OCI-LY7 (cell line): ENCODE measurements at regions not wholly inside any gene's neighbourhood (a gene's known extent, or its start where the extent isn't known, plus 50 kb on each side); places are given as distances from the start of the nearest gene placed in this dataset.

Source experiments
- BruUV-seq: library from RNA; stranded (reverse); fragments of 400-500 nt; replicated peaks from 2 replicates; lab custom pipeline; 2021; lab: Mats Ljungman, UMichigan
- CTCF ChIA-PET: fragments of 300-600 bp; sonication (Branson Sonifier 250); formaldehyde crosslinking; loops from one replicate; lab custom pipeline; 2022; ENCODE audit warnings: antibody characterized with exemption; ENCODE audit not compliant: unreplicated experiment; lab: Charles Lee
- POLR2A ChIA-PET: fragments of 300-600 bp; sonication (Branson Sonifier 250); formaldehyde crosslinking; loops from one replicate; lab custom pipeline; 2022; ENCODE audit warnings: antibody characterized with exemption; lab: Charles Lee
- DNase-seq: peaks from one replicate; pipeline ENCODE4 v3.0.0-alpha.2; 2015; ENCODE audit warnings: low spot score
- H2AFZ ChIP-seq: fragments of 200-600 bp; sonication (generic), shearing (Covaris generic); 2 replicates; pipeline ENCODE4 v1.6.1; 2014; ENCODE audit warnings: mild to moderate bottlenecking, antibody characterized with exemption, low read length, moderate library complexity
- H3K27ac ChIP-seq: fragments of 200-600 bp; sonication (generic); 2 replicates; pipeline ENCODE4 v1.5.1; 2014; ENCODE audit warnings: mixed run types, low read depth, mild to moderate bottlenecking, moderate library complexity, low read length, inconsistent platforms; ENCODE audit not compliant: poor library complexity, severe bottlenecking
- H3K36me3 ChIP-seq: fragments of 200-600 bp; sonication (generic); 2 replicates; pipeline ENCODE4 v1.6.1; 2014; ENCODE audit warnings: mild to moderate bottlenecking, antibody characterized with exemption, low read length, moderate library complexity, mixed read lengths; ENCODE audit not compliant: insufficient read depth
- H3K4me1 ChIP-seq: fragments of 200-600 bp; sonication (generic); 2 replicates; pipeline ENCODE4 v1.5.1; 2014; ENCODE audit warnings: mild to moderate bottlenecking, low read length; ENCODE audit not compliant: insufficient read depth, poor library complexity, severe bottlenecking
- H3K4me2 ChIP-seq: fragments of 200-600 bp; sonication (generic); 2 replicates; pipeline ENCODE4 v1.6.1; 2014; ENCODE audit warnings: mild to moderate bottlenecking, low read length
- H3K4me3 ChIP-seq: fragments of 200-600 bp; sonication (generic); 2 replicates; pipeline ENCODE4 v1.5.1; 2014; ENCODE audit warnings: mild to moderate bottlenecking, low read depth, low read length; ENCODE audit not compliant: poor library complexity, severe bottlenecking
- H3K79me2 ChIP-seq: fragments of 200-600 bp; sonication (generic); 2 replicates; pipeline ENCODE4 v1.6.1; 2016; ENCODE audit warnings: low read depth, mild to moderate bottlenecking, low read length, moderate library complexity, mixed read lengths; ENCODE audit not compliant: insufficient read depth
- H3K9me2 ChIP-seq: fragments of 200-600 bp; sonication (generic); 2 replicates; pipeline ENCODE4 v1.6.1; 2016; ENCODE audit warnings: mild to moderate bottlenecking, low read length, mixed read lengths; ENCODE audit not compliant: insufficient read depth
- H3K9me3 ChIP-seq: fragments of 200-600 bp; sonication (generic); 2 replicates; pipeline ENCODE4 v1.6.1; 2014; ENCODE audit warnings: mild to moderate bottlenecking, mixed run types, low read length, mixed read lengths
- H4K20me1 ChIP-seq: fragments of 200-600 bp; sonication (generic); 2 replicates; pipeline ENCODE4 v1.6.1; 2014; ENCODE audit warnings: mild to moderate bottlenecking, antibody characterized with exemption, low read length, moderate library complexity, mixed read lengths; ENCODE audit not compliant: insufficient read depth
- CTCF ChIP-seq: fragments of 200-600 bp; sonication (generic); conservative IDR thresholded peaks from 2 replicates; pipeline ENCODE4 v1.5.1; 2014; ENCODE audit warnings: mild to moderate bottlenecking, antibody characterized with exemption, low read length, moderate library complexity, mixed read lengths
- EZH2phosphoT487 ChIP-seq: fragments of 200-600 bp; sonication (generic); IDR thresholded peaks from 2 replicates; pipeline ENCODE4 v1.6.1; 2018; ENCODE audit warnings: low read depth, borderline replicate concordance, mild to moderate bottlenecking, mixed run types, antibody characterized with exemption, low read length, moderate library complexity, mixed read lengths
- intact Hi-C: fragments of 100-400 bp; cut with micrococcal nuclease; formaldehyde crosslinking; loops from one replicate; pipeline ENCODE4 v1.10.0; 2022; ENCODE audit not compliant: unreplicated experiment

- H4K20me1 ChIP-seq, result no peaks in the 10 kb centered on the region
- H2AFZ ChIP-seq, result no peak overlapping the region
- no peak for DNase-seq
- no peaks in the 10 kb centered on the region for H3K36me3 ChIP-seq
- no peak overlapping the region for H3K27ac ChIP-seq
- no peaks in the 10 kb centered on the region for H3K4me1 ChIP-seq
- BruUV-seq, result no TSS peak
- H3K9me3 ChIP-seq, result no peaks in the 10 kb centered on the region
- no peak overlapping the region for H3K4me2 ChIP-seq
- ChIA-PET CTCF (no interaction called here), POLR2A (no interaction called here)
- TF ChIP-seq EZH2phosphoT487 (no peak), CTCF (no peak)
- intact Hi-C loops, result no loop called here
- no peaks in the 10 kb centered on the region for H3K79me2 ChIP-seq
- no peak overlapping the region for H3K4me3 ChIP-seq
- no peaks in the 10 kb centered on the region for H3K9me2 ChIP-seq
These were observed 114.9 kb upstream of the NANOS1 start for GRCh38 chr10:118914629-118915028.

GRCh38 chr10:118915161-118915560 is 114.4 kb upstream of the NANOS1 start:
- Histone ChIP-seq H3K4me2 (no peak overlapping the region), H3K27ac (no peak overlapping the region), H3K9me2 (no peaks in the 10 kb centered on the region), H3K36me3 (no peaks in the 10 kb centered on the region), H2AFZ (no peak overlapping the region), H3K4me1 (no peaks in the 10 kb centered on the region), H3K4me3 (no peak overlapping the region), H3K9me3 (no peaks in the 10 kb centered on the region), H3K79me2 (no peaks in the 10 kb centered on the region), H4K20me1 (no peaks in the 10 kb centered on the region)
- ChIA-PET CTCF (no interaction called here), POLR2A (no interaction called here)
- TF ChIP-seq CTCF, result no peak
- no peak for TF ChIP-seq EZH2phosphoT487
- intact Hi-C loops, result no loop called here
- no TSS peak for BruUV-seq
- no peak for DNase-seq

- intact Hi-C loops, result no loop called here
These were observed 112.7 kb upstream of the NANOS1 start for GRCh38 chr10:118916777-118917176.

More at GRCh38 chr10:118916777-118917176, 112.7 kb upstream of the NANOS1 start:
- CTCF ChIA-PET, result no interaction called here
- Histone ChIP-seq H3K9me2 (no peaks in the 10 kb centered on the region), H3K27ac (no peak overlapping the region), H3K4me3 (no peak overlapping the region), H3K4me2 (no peak overlapping the region), H2AFZ (no peak overlapping the region), H3K36me3 (no peaks in the 10 kb centered on the region), H4K20me1 (no peaks in the 10 kb centered on the region), H3K9me3 (no peaks in the 10 kb centered on the region), H3K4me1 (no peaks in the 10 kb centered on the region), H3K79me2 (no peaks in the 10 kb centered on the region)
- DNase-seq, result no peak
- TF ChIP-seq EZH2phosphoT487 (no peak), CTCF (no peak)
- no TSS peak for BruUV-seq
- POLR2A ChIA-PET, result no interaction called here
